H9 (cell line): ENCODE measurements at regions not wholly inside any gene's neighbourhood (a gene's known extent, or its start where the extent isn't known, plus 50 kb on each side); places are given as distances from the start of the nearest gene placed in this dataset.
A peak's percentile ranks its signal among the peaks of the same experiment; 100 is the strongest.

ENCODE experiments used
- DNase-seq: peaks from one replicate; pipeline ENCODE4 v3.0.0-alpha.2; 2017
- H2AFZ ChIP-seq: one replicate; pipeline ENCODE4 v1.6.1; 2013; ENCODE audit warnings: mild to moderate bottlenecking, low read length, control low read depth, moderate library complexity
- H2AK5ac ChIP-seq: 2 replicates; pipeline ENCODE4 v1.6.1; 2013; ENCODE audit warnings: low read length, control low read depth, mixed read lengths; ENCODE audit not compliant: insufficient read length
- H2BK120ac ChIP-seq: one replicate; pipeline ENCODE4 v1.6.1; 2013; ENCODE audit warnings: low read depth, mild to moderate bottlenecking, low read length, control low read depth, inconsistent platforms; ENCODE audit not compliant: poor library complexity, severe bottlenecking
- H2BK12ac ChIP-seq: 2 replicates; pipeline ENCODE4 v1.6.1; 2013; ENCODE audit warnings: low read length, control low read depth, mixed read lengths, low read depth; ENCODE audit not compliant: insufficient read length
- H2BK15ac ChIP-seq: 2 replicates; pipeline ENCODE4 v1.6.1; 2013; ENCODE audit warnings: low read depth, low read length, control low read depth
- H2BK20ac ChIP-seq: one replicate; pipeline ENCODE4 v1.6.1; 2013; ENCODE audit warnings: low read depth, mild to moderate bottlenecking, low read length, control low read depth, inconsistent platforms; ENCODE audit not compliant: poor library complexity, severe bottlenecking
- H2BK5ac ChIP-seq: 2 replicates; pipeline ENCODE4 v1.6.1; 2013; ENCODE audit warnings: low read length, control low read depth, mixed read lengths; ENCODE audit not compliant: insufficient read length
- H3K14ac ChIP-seq: 2 replicates; pipeline ENCODE4 v1.6.1; 2013; ENCODE audit warnings: low read length, control low read depth; ENCODE audit not compliant: insufficient read depth
- H3K18ac ChIP-seq: 2 replicates; pipeline ENCODE4 v1.6.1; 2013; ENCODE audit warnings: low read depth, mild to moderate bottlenecking, mixed read lengths, low read length, control low read depth; ENCODE audit not compliant: insufficient read length
- H3K23ac ChIP-seq: 2 replicates; pipeline ENCODE4 v1.6.1; 2013; ENCODE audit warnings: low read length, control low read depth, mixed read lengths, low read depth; ENCODE audit not compliant: insufficient read length
- H3K23me2 ChIP-seq: 2 replicates; pipeline ENCODE4 v1.6.1; 2013; ENCODE audit warnings: low read depth, mild to moderate bottlenecking, mixed read lengths, low read length, control low read depth; ENCODE audit not compliant: insufficient read length, poor library complexity, severe bottlenecking
- H3K27ac ChIP-seq: 2 replicates; pipeline ENCODE4 v1.5.1; 2013; ENCODE audit warnings: low read length, control low read depth, mixed read lengths, low read depth; ENCODE audit not compliant: insufficient read length
- H3K27me3 ChIP-seq: 2 replicates; pipeline ENCODE4 v1.6.1; 2013; ENCODE audit warnings: low read length, control low read depth, inconsistent platforms; ENCODE audit not compliant: insufficient read depth
- H3K4ac ChIP-seq: 2 replicates; pipeline ENCODE4 v1.6.1; 2013; ENCODE audit warnings: low read depth, mild to moderate bottlenecking, control low read depth, inconsistent platforms, low read length, moderate library complexity
- H3K4me1 ChIP-seq: 2 replicates; pipeline ENCODE4 v1.6.1; 2013; ENCODE audit warnings: low read length, control low read depth, inconsistent platforms; ENCODE audit not compliant: insufficient read depth
- H3K4me2 ChIP-seq: 2 replicates; pipeline ENCODE4 v1.6.1; 2013; ENCODE audit warnings: low read length, control low read depth, mixed read lengths; ENCODE audit not compliant: insufficient read length, insufficient read depth
- H3K56ac ChIP-seq: 2 replicates; pipeline ENCODE4 v1.6.1; 2013; ENCODE audit warnings: low read depth, mild to moderate bottlenecking, mixed read lengths, low read length, control low read depth; ENCODE audit not compliant: insufficient read length
- H3K79me1 ChIP-seq: 2 replicates; pipeline ENCODE4 v1.6.1; 2013; ENCODE audit warnings: low read depth, mild to moderate bottlenecking, moderate library complexity, low read length, control low read depth, inconsistent platforms; ENCODE audit not compliant: insufficient read depth, poor library complexity, severe bottlenecking
- H3K79me2 ChIP-seq: 2 replicates; pipeline ENCODE4 v1.6.1; 2013; ENCODE audit warnings: low read length, control low read depth, inconsistent platforms; ENCODE audit not compliant: insufficient read depth
- H3K9ac ChIP-seq: 2 replicates; pipeline ENCODE4 v1.6.1; 2013; ENCODE audit warnings: low read length, control low read depth, mixed read lengths; ENCODE audit not compliant: insufficient read length; ENCODE audit errors: extremely low read depth
- H3K9me3 ChIP-seq: one replicate; pipeline ENCODE4 v1.6.1; 2013; ENCODE audit warnings: low read depth, low read length, inconsistent platforms; ENCODE audit not compliant: control insufficient read depth
- H3T11ph ChIP-seq: one replicate; pipeline ENCODE4 v1.6.1; 2013; ENCODE audit warnings: mild to moderate bottlenecking, low read length, control low read depth, inconsistent platforms
- H4K20me1 ChIP-seq: one replicate; pipeline ENCODE4 v1.6.1; 2013; ENCODE audit not compliant: control insufficient read depth, insufficient read length, insufficient read depth
- H4K5ac ChIP-seq: 2 replicates; pipeline ENCODE4 v1.6.1; 2013; ENCODE audit warnings: low read depth, mild to moderate bottlenecking, mixed read lengths, low read length, control low read depth; ENCODE audit not compliant: insufficient read length
- H4K8ac ChIP-seq: replicated peaks from 2 replicates; pipeline ENCODE4 v1.6.1; 2013; ENCODE audit warnings: low read length, control low read depth, mixed read lengths, low read depth; ENCODE audit not compliant: insufficient read length
- H4K91ac ChIP-seq: 2 replicates; pipeline ENCODE4 v1.6.1; 2013; ENCODE audit warnings: low read depth, mild to moderate bottlenecking, moderate library complexity, mixed read lengths, low read length, control low read depth; ENCODE audit not compliant: insufficient read length
- H3K27ac Mint-ChIP-seq, 3 experiments: 2 replicates in 2 of 3; 3 replicates in 1 of 3; pipeline ENCODE4 v1.8.0; 2020 to 2021; ENCODE audit warnings: mixed read lengths in 3 of 3, mild to moderate bottlenecking in 1 of 3, moderate library complexity in 1 of 3
- H3K27me3 Mint-ChIP-seq: 2 replicates; pipeline ENCODE4 v1.8.0; 2021; ENCODE audit warnings: low read depth, mild to moderate bottlenecking, moderate library complexity, mixed read lengths
- H3K36me3 Mint-ChIP-seq, 3 experiments: 2 replicates in 2 of 3; 3 replicates in 1 of 3; pipeline ENCODE4 v1.8.0; 2020 to 2021; ENCODE audit warnings: low read depth in 3 of 3, mixed read lengths in 3 of 3; ENCODE audit not compliant: insufficient read depth in 1 of 3
- H3K4me1 Mint-ChIP-seq, 2 experiments: 2 replicates each; pipeline ENCODE4 v1.8.0; 2020; ENCODE audit warnings: mixed read lengths in 2 of 2
- H3K4me3 Mint-ChIP-seq, 2 experiments: 2 replicates in 1 of 2; 3 replicates in 1 of 2; pipeline ENCODE4 v1.8.0; 2020 to 2021; ENCODE audit warnings: mild to moderate bottlenecking in 2 of 2, mixed read lengths in 2 of 2, moderate library complexity in 1 of 2
- H3K9me3 Mint-ChIP-seq, 2 experiments: 2 replicates in 1 of 2; 3 replicates in 1 of 2; pipeline ENCODE4 v1.8.0; 2020; ENCODE audit warnings: mild to moderate bottlenecking in 2 of 2, mixed read lengths in 2 of 2, moderate library complexity in 1 of 2
- CTCF ChIP-seq: fragments of 200-600 bp; sonication (generic); conservative IDR thresholded peaks from 3 replicates; pipeline ENCODE4 v1.8.0; 2021; ENCODE audit warnings: antibody characterized with exemption, mild to moderate bottlenecking
- WGBS: extraction: QIAGEN DNeasy Blood & Tissue Kit; methylation state at CpG from one replicate; pipeline ENCODE4 v1.1.7; 2013; ENCODE audit warnings: missing lambda C conversion rate, low lambda C conversion rate, mixed read lengths; ENCODE audit not compliant: insufficient read length; ENCODE audit errors: extremely low coverage; 5-methylcytosine and 5-hydroxymethylcytosine counted together

GRCh38 chr1:181310560-181310959, 172.8 kb upstream of the CACNA1E start:
- Histone ChIP-seq H3K4me2 (no peak overlapping the region), H3K56ac (no peak overlapping the region), H3T11ph (no peak overlapping the region), H3K27me3 (peaks cover 2% of the 10 kb centered on the region; the same call in 1 of the 2 replicates), H2AK5ac (no peak overlapping the region), H3K4me1 (no peaks in the 10 kb centered on the region; the same call in 1 of the 2 replicates), H2BK5ac (no peak overlapping the region), H3K9me3 (no peaks in the 10 kb centered on the region), H3K27ac (no peak overlapping the region), H4K20me1 (no peaks in the 10 kb centered on the region), H3K14ac (no peak overlapping the region), H2AFZ (no peak overlapping the region), H3K79me2 (no peaks in the 10 kb centered on the region), H4K5ac (peak overlapping the region; percentile 17), H2BK120ac (no peak overlapping the region), H3K23me2 (no peaks in the 10 kb centered on the region), H4K91ac (no peak overlapping the region), H3K23ac (no peak overlapping the region), H4K8ac (no peak overlapping the region), H2BK12ac (no peak overlapping the region), H2BK15ac (no peak overlapping the region), H3K9ac (no peak overlapping the region), H3K4ac (no peak overlapping the region), H3K79me1 (no peaks in the 10 kb centered on the region), H3K18ac (no peak overlapping the region), H2BK20ac (no peak overlapping the region)
- peaks cover 38% of the 10 kb centered on the region for H3K27me3 Mint-ChIP-seq
- no peak for TF ChIP-seq CTCF
- H3K36me3 Mint-ChIP-seq, result no peaks in the 10 kb centered on the region
- H3K4me3 Mint-ChIP-seq, result no peak overlapping the region
- no peak for DNase-seq
- H3K27ac Mint-ChIP-seq, result no peak overlapping the region
- H3K4me1 Mint-ChIP-seq, result peaks cover 10 to 14% of the 10 kb centered on the region in 2 experiments
- H3K9me3 Mint-ChIP-seq, result no peaks in the 10 kb centered on the region
- WGBS, result no CpG with 5 or more reads among the region's 2 CpGs
